Erythroblast (primary cell): ENCODE measurements at regions not wholly inside any gene's neighbourhood (a gene's known extent, or its start where the extent isn't known, plus 50 kb on each side); places are given as distances from the start of the nearest gene placed in this dataset.

ENCODE experiments used
- GATA1 ChIP-seq: IDR thresholded peaks from 2 replicates; pipeline ENCODE4 v1.6.1; 2011; ENCODE audit warnings: low read depth, mild to moderate bottlenecking, control low read depth, low read length, moderate library complexity
- POLR2A ChIP-seq: IDR thresholded peaks from 2 replicates; pipeline ENCODE4 v1.6.1; 2011; ENCODE audit warnings: mild to moderate bottlenecking, low read length

GRCh38 chr20:17835240-17835933 is 133.2 kb downstream of the SNX5 start:
- TF ChIP-seq POLR2A (no peak), GATA1 (no peak)
